ENCODE measurements at regions not wholly inside any gene's neighbourhood (a gene's known extent, or its start where the extent isn't known, plus 50 kb on each side); places are given as distances from the start of the nearest gene placed in this dataset.
A peak's percentile ranks its signal among the peaks of the same experiment; 100 is the strongest.
"Not testable (repeated sequence)": the region's sequence is repeated elsewhere in the genome, so short reads cannot be mapped to it uniquely, and the experiment has no call there.

- no peak for DNase-seq (ENCODE audit: low read depth, low spot score)
- in situ Hi-C loops (cut with HindIII; ENCODE audit: low pct_unique_long_range_greater_than_20kb, low sequenced_read_pairs): no loop called here
Measured at GRCh38 chr12:75945581-75945980, 86.0 kb downstream of the PHLDA1 start.

- no peak for DNase-seq (ENCODE audit: low read depth, low spot score)
- in situ Hi-C loops (cut with HindIII; ENCODE audit: low pct_unique_long_range_greater_than_20kb, low sequenced_read_pairs): no loop called here
Measured at GRCh38 chr12:75944905-75945432, 86.6 kb downstream of the PHLDA1 start.

GRCh38 chr12:75944097-75944904, 87.3 kb downstream of the PHLDA1 start:
- DNase-seq (ENCODE audit: low read depth, low spot score): peak; percentile 74
- in situ Hi-C loops (cut with HindIII; ENCODE audit: low pct_unique_long_range_greater_than_20kb, low sequenced_read_pairs): no loop called here

- in situ Hi-C loops (cut with HindIII; ENCODE audit: low pct_unique_long_range_greater_than_20kb, low sequenced_read_pairs): no loop called here
Measured at GRCh38 chr12:75943730-75944096, 87.9 kb downstream of the PHLDA1 start.

GRCh38 chr12:75941661-75942060, 89.9 kb downstream of the PHLDA1 start:
- in situ Hi-C loops (cut with HindIII; ENCODE audit: low pct_unique_long_range_greater_than_20kb, low sequenced_read_pairs); DNase-seq (ENCODE audit: low read depth, low spot score): not testable (repeated sequence)

More at GRCh38 chr12:75943730-75944096, 87.9 kb downstream of the PHLDA1 start:
- DNase-seq (ENCODE audit: low read depth, low spot score): peak; percentile 41

GRCh38 chr12:75939016-75939642, 92.4 kb downstream of the PHLDA1 start:
- DNase-seq (ENCODE audit: low read depth, low spot score): peak; percentile 35
- in situ Hi-C loops (cut with HindIII; ENCODE audit: low pct_unique_long_range_greater_than_20kb, low sequenced_read_pairs): no loop called here

GRCh38 chr12:75938189-75938588, 93.4 kb downstream of the PHLDA1 start:
- DNase-seq (ENCODE audit: low read depth, low spot score): no peak
- in situ Hi-C loops (cut with HindIII; ENCODE audit: low pct_unique_long_range_greater_than_20kb, low sequenced_read_pairs): no loop called here

GRCh38 chr12:75937486-75937885, 94.1 kb downstream of the PHLDA1 start:
- no peak for DNase-seq (ENCODE audit: low read depth, low spot score)
- in situ Hi-C loops (cut with HindIII; ENCODE audit: low pct_unique_long_range_greater_than_20kb, low sequenced_read_pairs): no loop called here

GRCh38 chr12:75936515-75937440, 94.8 kb downstream of the PHLDA1 start:
- no peak for DNase-seq (ENCODE audit: low read depth, low spot score)
- in situ Hi-C loops (cut with HindIII; ENCODE audit: low pct_unique_long_range_greater_than_20kb, low sequenced_read_pairs): no loop called here

- in situ Hi-C loops (cut with HindIII; ENCODE audit: low pct_unique_long_range_greater_than_20kb, low sequenced_read_pairs): no loop called here
- no peak for DNase-seq (ENCODE audit: low read depth, low spot score)
Measured at GRCh38 chr12:75935539-75936242, 95.9 kb downstream of the PHLDA1 start.

GRCh38 chr12:75933101-75933500, 98.5 kb downstream of the PHLDA1 start:
- in situ Hi-C loops (cut with HindIII; ENCODE audit: low pct_unique_long_range_greater_than_20kb, low sequenced_read_pairs): no loop called here
- DNase-seq (ENCODE audit: low read depth, low spot score): no peak

GRCh38 chr12:75932241-75932640, 99.3 kb downstream of the PHLDA1 start:
- no peak for DNase-seq (ENCODE audit: low read depth, low spot score)
- in situ Hi-C loops (cut with HindIII; ENCODE audit: low pct_unique_long_range_greater_than_20kb, low sequenced_read_pairs): no loop called here

- in situ Hi-C loops (cut with HindIII; ENCODE audit: low pct_unique_long_range_greater_than_20kb, low sequenced_read_pairs): no loop called here
- DNase-seq (ENCODE audit: low read depth, low spot score): peak; percentile 41
Measured at GRCh38 chr12:75923964-75924666, 107.5 kb downstream of the PHLDA1 start.

- no peak for DNase-seq (ENCODE audit: low read depth, low spot score)
- in situ Hi-C loops (cut with HindIII; ENCODE audit: low pct_unique_long_range_greater_than_20kb, low sequenced_read_pairs): no loop called here
Measured at GRCh38 chr12:75922944-75923642, 108.5 kb downstream of the PHLDA1 start.

GRCh38 chr12:75921622-75922289, 109.8 kb downstream of the PHLDA1 start:
- no peak for DNase-seq (ENCODE audit: low read depth, low spot score)
- in situ Hi-C loops (cut with HindIII; ENCODE audit: low pct_unique_long_range_greater_than_20kb, low sequenced_read_pairs): no loop called here

GRCh38 chr12:75917715-75918114, 113.9 kb downstream of the PHLDA1 start:
- in situ Hi-C loops (cut with HindIII; ENCODE audit: low pct_unique_long_range_greater_than_20kb, low sequenced_read_pairs): no loop called here
- DNase-seq (ENCODE audit: low read depth, low spot score): no peak
